ENCODE measurements at regions not wholly inside any gene's neighbourhood (a gene's known extent, or its start where the extent isn't known, plus 50 kb on each side); places are given as distances from the start of the nearest gene placed in this dataset.

DNA sequence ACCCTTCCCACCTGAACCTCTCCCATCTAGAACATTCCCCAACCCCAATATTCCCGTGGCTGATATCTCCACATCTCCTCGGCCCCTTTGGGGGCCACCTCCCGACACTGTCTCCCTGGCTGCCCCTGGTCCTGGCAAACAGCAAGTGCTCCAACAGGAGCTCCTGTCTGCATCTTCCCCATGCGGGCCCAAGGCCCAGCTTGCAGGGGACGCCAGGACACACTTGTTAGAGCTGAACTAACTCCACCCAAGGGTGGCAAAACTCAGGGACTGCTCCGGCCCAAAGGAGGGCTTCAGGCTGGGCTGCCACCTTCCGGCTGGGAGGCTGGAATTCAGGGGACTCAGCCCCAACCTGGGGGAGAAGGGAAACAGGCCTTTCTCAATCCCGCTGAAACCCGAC is 106.6 kb downstream of the NCOR2 start:
- TF ChIP-seq CTCF (IDR thresholded peaks at IDR 0.05) (no peak), ZFX (IDR thresholded peaks at IDR 0.05; ENCODE audit: borderline replicate concordance) (no peak)
